Occipital lobe (tissue), 1 donor: ENCODE measurements at regions not wholly inside any gene's neighbourhood (a gene's known extent, or its start where the extent isn't known, plus 50 kb on each side); places are given as distances from the start of the nearest gene placed in this dataset.

Experiments used
- DNase-seq: peaks from one replicate; lab custom pipeline; 2025; lab: John Stamatoyannopoulos, UW

DNA sequence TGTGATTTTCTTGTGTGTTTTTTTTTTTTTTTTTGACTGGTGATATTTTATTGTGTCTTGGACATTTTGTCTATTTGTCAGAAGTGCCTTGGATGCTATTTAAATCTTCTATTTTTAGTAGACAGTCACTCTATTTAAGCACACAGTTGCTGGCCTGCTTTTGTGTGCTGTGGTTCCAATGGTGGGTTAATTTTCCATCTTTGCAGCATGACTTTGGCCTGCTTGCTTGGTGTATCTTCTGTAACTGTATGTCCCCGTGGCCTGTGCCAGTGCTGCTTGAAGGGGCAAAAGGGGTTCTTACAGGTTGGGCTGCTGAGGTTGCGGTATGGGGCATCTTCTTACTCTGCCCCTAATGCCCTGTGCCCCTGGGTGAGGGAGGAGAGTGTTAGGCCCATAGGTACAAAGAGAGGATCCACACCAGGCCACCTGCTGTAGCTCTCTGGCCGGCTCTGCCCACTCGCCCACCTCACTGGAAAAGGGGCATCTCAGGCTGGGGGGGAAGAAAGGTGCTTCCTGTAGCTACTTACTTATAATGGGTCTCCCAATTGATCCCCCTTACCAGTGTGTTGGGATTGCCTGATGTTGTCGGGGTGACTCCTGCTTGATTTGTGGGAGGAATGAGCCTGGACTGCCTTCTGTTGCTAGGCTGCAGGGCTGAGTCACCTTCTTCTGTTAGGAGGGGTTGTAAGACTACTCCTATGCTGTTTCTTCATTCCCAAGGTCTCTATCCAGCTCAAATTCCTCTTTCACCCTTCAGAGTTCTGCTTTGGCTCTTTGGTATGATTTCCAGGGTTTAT, 490.0 kb upstream of the HS6ST1 start:
- DNase-seq = peak; percentile 45

DNA sequence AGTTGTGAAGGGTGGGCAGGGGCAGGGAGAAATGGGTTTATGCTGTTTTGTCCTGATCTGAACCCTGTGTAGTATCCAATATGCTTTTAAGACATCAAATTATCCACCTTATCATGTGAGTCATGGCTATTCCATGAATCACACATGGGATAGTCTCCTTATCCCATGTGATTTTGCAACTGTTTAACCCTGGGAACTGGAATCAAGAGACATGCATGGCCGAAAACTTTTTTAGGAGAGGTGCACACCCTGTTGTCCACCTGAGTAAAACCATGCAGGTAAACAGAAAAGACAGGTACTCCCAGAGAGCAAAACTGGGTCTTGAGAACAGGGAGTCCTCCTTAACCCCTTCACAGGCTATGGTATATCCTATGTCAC, 490.6 kb upstream of the HS6ST1 start:
- DNase-seq = no peak

DNA sequence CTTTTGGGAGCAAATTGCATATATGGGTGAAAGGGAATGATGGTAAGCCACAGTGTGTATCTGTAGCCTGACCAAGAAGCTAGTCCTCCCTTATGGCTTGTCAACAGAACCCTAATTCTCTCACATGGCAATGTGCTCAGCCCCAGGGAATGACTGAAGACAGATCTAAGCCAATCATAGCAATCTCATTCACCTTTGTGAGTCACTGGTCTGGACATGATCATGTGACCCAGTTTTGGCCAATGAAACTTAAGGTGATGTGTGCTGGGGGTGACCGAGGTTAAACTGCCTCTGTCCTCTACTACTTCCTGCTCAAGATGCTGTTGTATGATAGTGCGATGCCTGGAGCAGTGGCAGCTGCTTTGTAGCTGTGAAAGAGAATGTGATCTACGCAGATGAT, 491.2 kb upstream of the HS6ST1 start:
- DNase-seq = no peak

DNA sequence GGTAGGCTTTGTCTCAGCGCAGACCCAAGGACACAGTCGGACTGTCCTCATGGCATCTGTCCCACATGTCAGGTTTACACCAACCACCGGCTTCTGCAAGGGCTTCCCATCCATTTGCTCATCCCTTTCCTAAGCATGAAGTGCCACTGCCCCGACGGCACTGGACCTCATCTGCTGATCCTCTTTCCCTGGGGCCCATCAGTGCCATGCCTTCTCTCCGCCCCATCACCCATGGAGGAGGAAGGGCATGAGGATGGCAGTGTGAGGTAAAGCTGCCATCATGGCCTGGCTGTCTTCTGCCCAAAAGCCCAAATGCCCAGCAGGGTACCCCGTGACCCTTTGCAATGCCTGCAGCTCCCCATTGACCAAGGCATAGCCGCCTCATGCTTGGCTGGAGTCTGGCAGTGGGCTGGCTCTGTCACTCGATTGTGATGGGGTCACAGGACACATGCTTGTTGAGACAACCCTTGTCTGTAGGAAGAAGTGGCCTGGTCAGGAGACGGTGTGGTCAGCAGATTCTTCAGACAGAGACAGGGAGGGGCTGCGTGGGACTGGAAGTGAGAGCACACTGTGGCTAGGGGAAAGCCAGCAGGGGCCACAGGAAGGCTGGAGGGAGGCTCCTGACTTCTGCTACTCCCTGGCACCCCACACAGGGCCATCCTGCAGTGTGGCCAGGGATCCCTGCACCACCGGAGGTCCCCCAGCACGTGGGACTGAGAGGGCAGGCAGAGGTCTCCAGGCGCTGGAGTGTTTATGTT, 493.7 kb upstream of the HS6ST1 start:
- no peak for DNase-seq

DNA sequence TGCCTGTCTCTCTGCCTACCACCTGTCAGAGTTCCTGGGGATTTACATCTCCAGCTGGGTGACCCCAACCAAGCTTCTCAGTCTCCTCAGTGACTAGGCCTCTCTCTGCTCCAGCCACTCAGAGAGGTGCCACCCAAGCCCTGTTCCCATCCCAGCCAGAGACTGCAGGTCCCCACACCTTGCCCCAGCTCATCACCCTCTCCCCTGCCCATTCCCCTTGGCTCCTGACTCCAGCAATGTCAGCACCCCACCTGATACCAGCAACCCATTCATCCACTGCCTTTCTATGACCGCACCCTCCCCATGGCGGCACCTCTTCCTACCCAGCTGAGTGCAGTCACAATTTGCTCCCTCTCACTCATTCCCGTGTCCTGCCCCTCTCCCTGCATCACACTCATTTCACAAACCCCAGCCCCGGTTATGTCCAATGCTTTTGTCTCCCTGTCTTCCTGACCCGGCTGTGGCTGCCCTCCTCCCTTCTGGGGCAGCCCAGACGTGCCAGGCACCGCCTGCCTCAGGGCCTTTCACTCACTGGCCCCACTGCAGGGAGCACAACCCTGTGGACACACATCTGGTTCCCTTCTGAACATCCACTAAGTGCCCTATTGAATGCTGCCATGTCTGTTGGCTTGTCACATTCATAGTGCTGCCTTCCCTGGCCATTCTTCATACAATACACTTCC, 494.8 kb upstream of the HS6ST1 start:
- DNase-seq = no peak

DNA sequence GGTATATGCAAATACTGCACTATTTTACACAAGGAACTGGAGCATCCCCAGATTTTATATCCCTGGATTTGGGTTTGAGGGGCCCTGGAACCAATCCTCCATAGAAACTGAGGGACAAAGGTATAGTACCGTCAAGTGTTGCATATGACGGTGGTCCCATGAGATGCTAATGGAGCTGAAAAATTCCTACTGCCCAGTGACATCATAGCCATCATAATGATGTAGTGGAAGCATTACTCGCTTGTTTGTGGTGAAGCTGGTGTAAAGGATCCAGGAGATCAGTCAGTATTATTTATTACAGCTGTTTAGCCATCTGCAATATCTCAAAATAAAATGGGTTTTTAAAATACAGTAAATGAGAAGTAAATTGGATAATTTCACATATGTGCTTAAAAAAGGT, 496.6 kb upstream of the HS6ST1 start:
- DNase-seq = no peak

DNA sequence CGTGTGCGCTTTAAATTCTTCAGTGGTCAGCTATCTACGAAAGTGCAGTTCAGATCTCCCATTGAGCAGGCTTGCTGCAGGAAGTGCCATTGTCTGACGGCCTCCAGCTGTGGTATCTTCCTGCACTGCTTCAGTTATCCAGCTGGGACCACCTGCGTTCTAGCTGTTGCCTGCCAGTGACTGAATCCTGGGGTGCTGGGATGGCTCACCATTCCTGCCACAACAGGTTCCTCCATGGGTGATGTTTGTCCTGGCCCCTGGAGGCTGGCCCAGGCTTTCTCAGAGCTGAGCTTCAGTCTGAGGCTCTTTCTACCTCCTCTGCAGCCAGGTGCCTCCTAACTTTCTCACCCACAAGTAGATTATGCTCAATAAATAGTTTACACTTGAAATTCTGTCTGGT, 498.5 kb upstream of the HS6ST1 start:
- DNase-seq = no peak

DNA sequence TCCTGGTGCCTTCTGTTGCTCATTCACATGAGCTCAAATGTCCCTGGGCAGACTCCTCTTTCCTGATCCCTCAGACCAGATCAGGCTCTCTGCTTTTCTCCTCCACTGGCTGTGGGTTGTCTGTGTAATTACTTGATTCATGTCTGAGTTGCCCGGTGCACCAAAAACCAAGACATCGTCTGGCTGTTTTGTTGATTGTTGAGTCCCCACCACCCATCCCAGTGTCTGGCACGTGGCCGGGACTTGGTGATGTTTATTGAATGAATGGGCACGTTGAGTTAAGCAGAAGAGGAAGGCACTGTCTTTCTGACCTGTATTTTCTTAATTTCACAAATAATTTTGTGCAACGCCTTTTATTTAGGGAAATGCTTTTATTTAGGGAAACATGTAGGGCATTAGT, 499.1 kb upstream of the HS6ST1 start:
- no peak for DNase-seq

DNA sequence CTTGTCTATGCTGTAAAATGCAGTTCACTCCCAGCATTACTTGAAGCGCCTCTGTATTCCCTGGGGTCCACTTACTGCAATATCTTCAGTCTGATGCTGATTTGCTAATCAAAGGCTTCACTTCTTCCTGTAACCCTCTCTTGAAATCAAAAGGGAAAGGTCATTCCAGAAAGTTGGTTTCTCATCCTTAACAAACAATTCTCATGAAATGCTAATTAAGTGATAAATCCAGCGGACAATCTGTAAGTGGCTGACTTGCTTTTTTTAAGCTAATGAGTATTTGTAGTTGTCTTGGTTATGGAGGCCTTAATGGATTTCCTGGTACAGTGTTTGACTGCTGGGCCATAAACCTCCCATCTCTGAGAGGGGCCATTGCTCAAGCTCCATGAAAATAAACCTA, 499.6 kb upstream of the HS6ST1 start:
- DNase-seq = no peak

DNA sequence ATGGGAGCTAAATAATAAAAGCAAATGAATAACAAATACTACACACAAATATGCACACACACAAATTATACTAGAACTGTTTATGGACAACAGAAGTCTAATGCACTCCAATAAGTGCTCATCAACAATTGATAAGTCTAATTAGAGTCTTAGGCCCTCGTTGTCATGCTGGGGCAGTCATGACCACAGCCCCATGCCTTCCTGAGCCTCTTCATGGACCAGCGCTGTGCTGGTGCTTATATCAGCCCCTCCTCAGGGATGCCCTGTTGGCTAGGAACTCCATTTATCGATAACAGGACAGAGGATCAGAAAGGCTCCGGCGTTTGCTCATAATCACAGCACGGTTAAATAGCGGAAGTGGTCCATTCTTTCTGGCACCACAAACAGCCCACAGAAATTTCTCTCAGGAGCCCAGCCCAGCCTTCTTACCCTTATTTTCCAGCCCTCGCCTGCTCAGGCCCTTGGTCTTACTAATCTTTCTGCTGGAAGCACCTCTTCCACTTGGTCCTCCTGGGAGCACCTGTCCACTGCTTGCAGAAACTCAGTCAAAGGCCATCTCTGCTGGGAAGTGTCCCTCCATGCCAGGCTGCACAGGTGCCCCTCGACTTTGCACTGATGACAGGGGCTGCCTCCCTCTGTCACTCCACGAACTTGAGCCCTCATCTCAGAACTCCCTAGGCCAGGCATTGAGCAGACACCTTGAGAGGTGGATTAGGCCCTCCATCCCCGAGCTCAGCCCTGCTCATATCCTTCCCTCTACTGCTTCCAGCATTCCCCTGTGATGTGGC, 500.2 kb upstream of the HS6ST1 start:
- no peak for DNase-seq

DNA sequence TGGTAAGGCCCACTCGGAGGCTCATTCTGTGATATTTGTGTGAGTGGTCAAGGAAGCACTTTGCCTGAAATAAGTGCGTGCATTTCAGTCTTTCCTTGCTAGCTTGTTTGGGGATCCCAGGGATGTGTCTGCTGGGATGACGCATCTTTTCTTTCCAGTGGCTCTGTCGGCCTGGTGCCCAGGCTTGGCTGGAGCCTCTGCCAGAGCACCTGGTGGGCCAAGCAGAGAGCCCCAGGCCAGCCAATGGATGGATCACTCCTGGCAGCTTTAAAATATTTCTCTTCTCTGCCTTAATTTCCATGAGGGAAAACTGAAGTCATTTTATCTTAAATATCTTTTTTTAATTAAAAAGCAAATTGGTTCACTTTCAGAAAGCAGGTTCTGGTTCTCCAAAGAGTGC, 501.8 kb upstream of the HS6ST1 start:
- no peak for DNase-seq

DNA sequence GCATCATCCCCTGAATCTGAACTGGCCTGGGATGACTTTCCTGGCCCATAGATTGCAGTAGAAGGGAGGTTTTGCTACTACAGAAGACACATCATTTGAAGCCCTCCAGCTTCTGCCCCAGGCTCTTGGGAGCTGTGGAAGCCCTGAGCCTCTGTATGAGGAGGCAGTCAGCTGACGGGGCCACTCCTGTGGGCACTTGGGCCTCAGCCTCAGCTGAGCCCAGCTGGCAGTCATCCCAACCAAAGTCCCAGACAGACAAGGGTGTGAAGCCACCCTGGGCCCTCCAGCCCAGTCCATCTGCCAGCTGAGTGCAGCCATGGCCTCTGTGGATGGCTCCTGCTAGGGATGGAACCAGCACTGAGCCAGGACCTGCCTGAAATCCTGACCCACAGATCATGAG, 502.3 kb upstream of the HS6ST1 start:
- no peak for DNase-seq

DNA sequence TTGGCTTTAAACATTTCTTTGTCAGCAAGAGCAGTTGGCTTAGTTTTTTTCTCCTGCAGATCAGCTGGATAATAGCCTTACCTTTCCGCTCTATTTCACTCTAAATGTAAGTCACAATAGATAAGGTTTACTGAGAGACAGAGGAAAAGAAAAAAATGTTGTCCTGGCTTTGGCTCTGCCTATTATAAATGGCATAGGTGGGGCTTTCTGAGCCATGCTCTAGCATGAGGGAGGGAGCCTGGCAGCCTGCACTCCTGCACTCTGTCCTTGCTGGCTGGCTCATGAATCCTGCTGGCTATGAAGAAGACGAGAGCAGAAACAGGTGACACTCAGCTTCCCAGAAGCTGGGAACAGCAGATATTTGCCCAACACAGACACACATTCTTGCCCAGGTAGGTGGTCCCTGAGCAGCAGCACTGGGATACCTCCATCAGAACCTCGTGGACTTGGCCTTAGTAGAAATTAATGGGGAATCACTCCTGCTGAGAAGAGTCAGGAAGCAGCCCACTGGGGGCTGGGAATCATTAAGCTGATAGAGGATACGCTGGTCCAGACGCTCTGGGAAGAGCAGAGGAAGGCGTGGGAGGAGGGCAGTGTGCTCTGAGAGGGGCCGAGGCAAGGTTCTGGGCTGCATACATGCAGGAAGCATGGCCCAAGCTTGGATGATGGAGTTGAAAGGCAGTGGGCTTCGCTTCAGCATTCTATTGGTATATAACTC, 514.4 kb upstream of the HS6ST1 start:
- no peak for DNase-seq

DNA sequence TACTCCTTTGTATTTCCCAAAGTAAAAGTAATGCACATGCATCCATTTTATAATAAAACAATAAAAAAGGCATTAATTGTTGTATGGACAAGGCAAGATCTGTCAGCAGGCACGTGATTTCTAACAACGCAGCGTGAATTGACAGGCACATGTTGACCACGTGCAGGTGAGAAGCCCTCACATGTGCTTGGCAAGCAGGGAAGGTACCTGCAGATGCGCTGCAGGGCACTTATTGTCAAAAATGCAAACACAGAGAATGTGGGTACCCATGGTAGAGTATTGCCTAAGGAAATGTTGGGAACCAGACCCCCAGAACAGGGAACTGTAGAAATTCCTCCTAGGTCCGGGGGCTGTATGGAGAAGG, 515.0 kb upstream of the HS6ST1 start:
- no peak for DNase-seq

DNA sequence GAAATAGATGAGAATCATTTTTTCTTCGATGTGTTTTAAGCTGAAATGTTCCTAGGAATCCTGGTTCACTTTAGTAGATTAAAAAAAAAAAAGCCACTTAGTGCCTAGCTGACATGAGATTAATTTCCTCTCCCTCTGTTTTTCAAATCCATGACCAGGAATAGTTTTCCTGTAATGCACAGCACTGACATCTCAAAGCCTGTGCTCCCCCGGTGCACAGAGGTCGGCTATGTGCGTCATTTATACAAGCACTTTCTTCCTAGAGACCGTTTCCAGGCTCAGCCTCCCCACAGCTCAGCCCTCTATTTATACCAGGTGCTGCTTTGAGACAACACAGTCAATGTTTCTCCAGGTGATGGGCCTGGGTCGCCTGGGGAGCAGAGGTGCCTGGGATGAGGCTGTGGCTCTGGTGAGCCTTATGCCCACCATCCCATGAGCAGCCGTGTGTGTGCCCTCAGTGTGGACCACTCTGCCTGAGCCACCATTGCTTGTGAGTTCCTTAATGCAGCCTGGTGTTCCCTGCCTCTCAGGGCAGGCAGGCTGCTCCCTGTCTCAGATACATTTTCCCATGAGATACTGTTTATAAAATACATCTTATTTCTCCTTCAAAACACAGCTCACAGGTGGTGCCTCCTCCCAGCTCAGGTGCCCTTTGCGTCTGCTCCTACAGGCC, 515.7 kb upstream of the HS6ST1 start:
- no peak for DNase-seq

DNA sequence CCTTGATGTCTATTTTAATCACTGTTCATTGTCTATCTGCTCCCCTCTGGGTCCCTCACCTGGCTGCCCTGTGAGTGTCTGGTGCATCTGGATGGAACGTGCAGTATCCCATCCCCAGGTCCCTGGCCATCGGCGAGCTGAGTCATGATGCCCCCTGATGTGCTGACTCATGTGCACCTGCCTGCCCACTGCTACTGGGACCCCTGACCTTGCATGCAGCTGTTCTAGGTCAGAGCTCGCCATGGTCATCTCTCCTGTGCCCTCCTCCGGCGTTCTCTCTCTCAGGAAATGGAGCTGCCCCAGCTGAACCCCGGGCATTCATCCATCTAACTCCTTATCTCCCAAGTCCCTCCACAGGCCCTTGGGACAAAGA, 516.2 kb upstream of the HS6ST1 start:
- DNase-seq = no peak

DNA sequence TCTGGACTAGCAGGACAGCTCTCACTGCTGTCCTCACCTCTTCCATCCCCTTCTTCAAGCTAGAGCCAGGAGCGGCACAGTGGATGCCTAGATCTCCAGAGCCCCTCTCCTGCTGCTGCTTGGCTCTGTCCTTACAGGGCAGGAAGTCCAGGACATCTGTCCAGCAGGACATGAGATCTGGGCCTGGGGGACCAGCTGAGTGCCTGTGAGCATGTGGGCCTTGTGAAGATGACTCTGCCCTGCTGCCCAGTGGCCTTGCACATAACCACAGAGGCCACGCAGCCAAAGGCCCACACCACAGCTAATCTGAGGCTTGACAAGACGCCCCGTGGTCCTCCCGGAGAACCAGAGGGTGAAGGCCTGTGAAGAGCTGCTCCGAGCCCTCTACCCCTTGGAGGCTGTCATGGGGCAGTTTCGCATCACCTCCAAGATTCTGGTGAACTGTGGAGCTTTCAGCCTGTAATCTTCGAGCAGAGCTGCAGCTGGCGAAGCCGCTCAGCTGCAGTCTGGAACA, 516.7 kb upstream of the HS6ST1 start:
- no peak for DNase-seq

DNA sequence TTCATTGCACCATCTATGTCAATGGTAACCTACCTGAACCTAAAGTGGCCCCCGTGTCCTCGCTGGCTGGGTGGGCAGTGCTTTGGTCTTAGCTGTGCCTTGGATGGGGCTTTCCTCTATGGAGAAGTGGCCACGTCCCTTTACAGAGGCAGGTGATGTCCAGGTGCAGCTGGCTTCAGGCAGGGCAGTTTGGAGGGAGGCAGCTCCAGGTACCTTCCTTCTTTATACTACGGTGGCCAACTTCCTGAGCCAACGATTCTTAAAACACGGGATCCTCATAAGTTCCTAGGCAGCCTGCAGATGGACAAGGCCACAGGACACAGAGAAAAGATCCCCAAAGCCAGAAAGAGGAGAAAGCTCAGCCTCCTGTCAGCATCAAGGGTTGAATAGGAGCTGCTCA, 517.3 kb upstream of the HS6ST1 start:
- DNase-seq = no peak

DNA sequence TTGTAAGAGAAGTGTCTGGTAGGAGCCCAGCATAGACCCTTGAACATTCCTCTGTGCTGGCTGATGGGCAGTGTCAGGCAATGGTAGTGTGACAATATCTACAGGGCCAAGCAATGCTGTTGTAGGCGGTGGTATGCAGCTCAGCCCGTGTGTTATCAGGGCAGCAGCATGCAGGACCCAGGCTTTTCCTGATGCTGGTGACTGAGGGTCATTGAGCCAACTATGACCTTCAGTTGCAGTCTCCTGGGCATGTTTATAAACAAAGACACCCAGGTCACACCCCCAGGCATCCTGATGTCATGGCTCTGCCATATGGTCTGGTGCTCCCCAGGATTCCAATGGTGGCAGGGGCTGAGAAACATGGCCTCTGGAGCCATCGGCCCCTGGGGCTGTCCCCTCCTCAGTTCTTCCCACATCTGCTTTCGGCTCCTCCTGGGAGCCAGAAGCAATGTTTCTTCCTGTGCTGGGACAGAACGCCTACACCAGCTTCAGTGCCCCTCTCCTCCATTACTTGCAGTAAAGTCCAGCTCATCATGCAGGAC, 518.0 kb upstream of the HS6ST1 start:
- no peak for DNase-seq

DNA sequence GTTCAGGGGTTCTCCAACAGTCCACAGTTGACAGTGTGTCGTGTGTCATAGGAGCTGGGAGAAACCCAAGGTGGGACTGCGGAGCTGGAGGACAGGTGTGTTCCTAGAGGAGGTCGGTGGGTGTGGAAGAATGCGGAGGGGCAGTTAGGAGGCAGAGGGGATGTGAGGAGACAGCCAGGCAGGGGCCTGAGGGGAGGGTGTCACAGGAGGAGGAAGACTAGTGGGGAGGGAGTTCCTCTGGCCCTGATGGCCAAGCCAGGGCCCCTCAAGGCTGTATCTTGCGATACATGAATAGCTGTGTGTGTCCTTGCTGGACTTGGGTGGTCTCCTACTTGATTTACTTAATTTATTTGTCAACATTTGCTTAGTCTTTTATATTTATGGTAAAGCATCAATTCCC, 519.6 kb upstream of the HS6ST1 start:
- no peak for DNase-seq
